ENCODE measurements at regions not wholly inside any gene's neighbourhood (a gene's known extent, or its start where the extent isn't known, plus 50 kb on each side); places are given as distances from the start of the nearest gene placed in this dataset.

- no peak overlapping the region for H3K9ac ChIP-seq (ENCODE audit: low read length in 3 of 3)
- no peaks in the 10 kb centered on the region for H3K4me1 ChIP-seq (ENCODE audit: control insufficient read depth in 2 of 3, insufficient read depth in 2 of 3, low read depth in 1 of 3, low read length in 3 of 3)
- intact Hi-C loops (cut with DNase I): no loop called here
- H3K36me3 ChIP-seq (ENCODE audit: control insufficient read depth in 2 of 3, insufficient read depth in 3 of 3, low read length in 3 of 3): no peaks in the 10 kb centered on the region
- no peaks in the 10 kb centered on the region for H3K27me3 ChIP-seq (ENCODE audit: control insufficient read depth, insufficient read depth, low read length)
- H3K27ac ChIP-seq (ENCODE audit: low read depth in 2 of 2, low read length in 2 of 2): no peak overlapping the region
- DNase-seq (no peak), FAIRE-seq (no peak)
- no peaks in the 10 kb centered on the region for H3K9me3 ChIP-seq (ENCODE audit: control insufficient read depth in 2 of 3, insufficient read depth in 1 of 3, low read length in 3 of 3)
- H3K4me3 ChIP-seq (ENCODE audit: low read length in 3 of 3): no peak overlapping the region
- no peak for TF ChIP-seq CTCF (IDR thresholded peaks at IDR 0.05; ENCODE audit: borderline replicate concordance, extremely low read depth, insufficient read depth)
These were observed 244.1 kb downstream of the BMP7 start for GRCh38 chr20:57022306-57022705.

- Histone ChIP-seq H3K4me3 (ENCODE audit: low read length in 3 of 3) (no peak overlapping the region), H3K4me1 (ENCODE audit: control insufficient read depth in 2 of 3, insufficient read depth in 2 of 3, low read depth in 1 of 3, low read length in 3 of 3) (no peaks in the 10 kb centered on the region), H3K27ac (ENCODE audit: low read depth in 2 of 2, low read length in 2 of 2) (no peak overlapping the region), H3K27me3 (ENCODE audit: control insufficient read depth, insufficient read depth, low read length) (no peaks in the 10 kb centered on the region), H3K9me3 (ENCODE audit: control insufficient read depth in 2 of 3, insufficient read depth in 1 of 3, low read length in 3 of 3) (no peaks in the 10 kb centered on the region), H3K9ac (ENCODE audit: low read length in 3 of 3) (no peak overlapping the region), H3K36me3 (ENCODE audit: control insufficient read depth in 2 of 3, insufficient read depth in 3 of 3, low read length in 3 of 3) (no peaks in the 10 kb centered on the region)
- FAIRE-seq (no peak), DNase-seq (no peak)
- intact Hi-C loops (cut with DNase I): no loop called here
- no peak for TF ChIP-seq CTCF (IDR thresholded peaks at IDR 0.05; ENCODE audit: borderline replicate concordance, extremely low read depth, insufficient read depth)
These were observed 243.4 kb downstream of the BMP7 start for GRCh38 chr20:57023007-57023406.

- no peaks in the 10 kb centered on the region for H3K9me3 ChIP-seq (ENCODE audit: control insufficient read depth in 2 of 3, insufficient read depth in 1 of 3, low read length in 3 of 3)
- no peaks in the 10 kb centered on the region for H3K27me3 ChIP-seq (ENCODE audit: control insufficient read depth, insufficient read depth, low read length)
- H3K4me3 ChIP-seq (ENCODE audit: low read length in 3 of 3): no peak overlapping the region
- FAIRE-seq (no peak), DNase-seq (no peak)
- H3K27ac ChIP-seq (ENCODE audit: low read depth in 2 of 2, low read length in 2 of 2): no peak overlapping the region
- intact Hi-C loops (cut with DNase I): no loop called here
- TF ChIP-seq CTCF (IDR thresholded peaks at IDR 0.05; ENCODE audit: borderline replicate concordance, extremely low read depth, insufficient read depth): no peak
- no peaks in the 10 kb centered on the region for H3K4me1 ChIP-seq (ENCODE audit: control insufficient read depth in 2 of 3, insufficient read depth in 2 of 3, low read depth in 1 of 3, low read length in 3 of 3)
- no peak overlapping the region for H3K9ac ChIP-seq (ENCODE audit: low read length in 3 of 3)
- no peaks in the 10 kb centered on the region for H3K36me3 ChIP-seq (ENCODE audit: control insufficient read depth in 2 of 3, insufficient read depth in 3 of 3, low read length in 3 of 3)
These were observed 242.4 kb downstream of the BMP7 start for GRCh38 chr20:57023997-57024396.

- Histone ChIP-seq H3K4me1 (ENCODE audit: control insufficient read depth in 2 of 3, insufficient read depth in 2 of 3, low read depth in 1 of 3, low read length in 3 of 3) (no peaks in the 10 kb centered on the region), H3K9ac (ENCODE audit: low read length in 3 of 3) (no peak overlapping the region), H3K27me3 (ENCODE audit: control insufficient read depth, insufficient read depth, low read length) (no peaks in the 10 kb centered on the region), H3K9me3 (ENCODE audit: control insufficient read depth in 2 of 3, insufficient read depth in 1 of 3, low read length in 3 of 3) (no peaks in the 10 kb centered on the region), H3K4me3 (ENCODE audit: low read length in 3 of 3) (no peak overlapping the region), H3K36me3 (ENCODE audit: control insufficient read depth in 2 of 3, insufficient read depth in 3 of 3, low read length in 3 of 3) (no peaks in the 10 kb centered on the region), H3K27ac (ENCODE audit: low read depth in 2 of 2, low read length in 2 of 2) (no peak overlapping the region)
- FAIRE-seq: no peak
- TF ChIP-seq CTCF (IDR thresholded peaks at IDR 0.05; ENCODE audit: borderline replicate concordance, extremely low read depth, insufficient read depth): no peak
- intact Hi-C loops (cut with DNase I): no loop called here
- no peak for DNase-seq
These were observed 241.6 kb downstream of the BMP7 start for GRCh38 chr20:57024849-57025248.

Data from kidney (tissue), 13 donors.